ENCODE measurements at regions not wholly inside any gene's neighbourhood (a gene's known extent, or its start where the extent isn't known, plus 50 kb on each side); places are given as distances from the start of the nearest gene placed in this dataset.

- H3K36me3 ChIP-seq (ENCODE audit: control insufficient read depth, insufficient read depth, low read length), result no peaks in the 10 kb centered on the region
- no peaks in the 10 kb centered on the region; the same call in 1 of the 2 replicates for H3K27me3 ChIP-seq (replicated peaks; ENCODE audit: control insufficient read depth, insufficient read depth, low read length)
- TF ChIP-seq CTCF (IDR thresholded peaks at IDR 0.05; ENCODE audit: insufficient read depth, low read length, poor library complexity, severe bottlenecking), result no peak
- DNase-seq (ENCODE audit: extremely low read depth, insufficient read length), result no peak
- no peak overlapping the region for H3K4me3 ChIP-seq (replicated peaks; ENCODE audit: low read depth, low read length)
Measured at GRCh38 chr22:26916236-26916635, 258.8 kb downstream of the MIAT start.

GRCh38 chr22:26918226-26918625, 260.8 kb downstream of the MIAT start:
- H3K27me3 ChIP-seq (replicated peaks; ENCODE audit: control insufficient read depth, insufficient read depth, low read length), result no peaks in the 10 kb centered on the region
- H3K4me3 ChIP-seq (replicated peaks; ENCODE audit: low read depth, low read length), result no peak overlapping the region
- TF ChIP-seq CTCF (IDR thresholded peaks at IDR 0.05; ENCODE audit: insufficient read depth, low read length, poor library complexity, severe bottlenecking), result no peak
- DNase-seq (ENCODE audit: extremely low read depth, insufficient read length), result no peak
- no peaks in the 10 kb centered on the region for H3K36me3 ChIP-seq (ENCODE audit: control insufficient read depth, insufficient read depth, low read length)

GRCh38 chr22:26921726-26922125, 264.3 kb downstream of the MIAT start:
- no peaks in the 10 kb centered on the region for H3K27me3 ChIP-seq (replicated peaks; ENCODE audit: control insufficient read depth, insufficient read depth, low read length)
- H3K36me3 ChIP-seq (ENCODE audit: control insufficient read depth, insufficient read depth, low read length), result no peaks in the 10 kb centered on the region
- DNase-seq (ENCODE audit: extremely low read depth, insufficient read length), result no peak
- H3K4me3 ChIP-seq (replicated peaks; ENCODE audit: low read depth, low read length), result no peak overlapping the region
- TF ChIP-seq CTCF (IDR thresholded peaks at IDR 0.05; ENCODE audit: insufficient read depth, low read length, poor library complexity, severe bottlenecking), result no peak

GRCh38 chr22:26922806-26923205, 265.4 kb downstream of the MIAT start:
- H3K4me3 ChIP-seq (replicated peaks; ENCODE audit: low read depth, low read length), result no peak overlapping the region
- DNase-seq (ENCODE audit: extremely low read depth, insufficient read length), result no peak
- no peaks in the 10 kb centered on the region for H3K36me3 ChIP-seq (ENCODE audit: control insufficient read depth, insufficient read depth, low read length)
- no peak for TF ChIP-seq CTCF (IDR thresholded peaks at IDR 0.05; ENCODE audit: insufficient read depth, low read length, poor library complexity, severe bottlenecking)
- no peaks in the 10 kb centered on the region for H3K27me3 ChIP-seq (replicated peaks; ENCODE audit: control insufficient read depth, insufficient read depth, low read length)

- TF ChIP-seq CTCF (IDR thresholded peaks at IDR 0.05; ENCODE audit: insufficient read depth, low read length, poor library complexity, severe bottlenecking), result no peak
- no peak for DNase-seq (ENCODE audit: extremely low read depth, insufficient read length)
- no peaks in the 10 kb centered on the region for H3K36me3 ChIP-seq (ENCODE audit: control insufficient read depth, insufficient read depth, low read length)
- H3K27me3 ChIP-seq (replicated peaks; ENCODE audit: control insufficient read depth, insufficient read depth, low read length), result no peaks in the 10 kb centered on the region; the same call in 1 of the 2 replicates
- H3K4me3 ChIP-seq (replicated peaks; ENCODE audit: low read depth, low read length), result no peak overlapping the region
Measured at GRCh38 chr22:26923531-26923930, 266.1 kb downstream of the MIAT start.

GRCh38 chr22:26927821-26928220, 270.4 kb downstream of the MIAT start:
- no peak for DNase-seq (ENCODE audit: extremely low read depth, insufficient read length)

More at GRCh38 chr22:26927821-26928220, 270.4 kb downstream of the MIAT start:
- Histone ChIP-seq H3K27me3 (replicated peaks; ENCODE audit: control insufficient read depth, insufficient read depth, low read length) (no peaks in the 10 kb centered on the region; the same call in 1 of the 2 replicates), H3K4me3 (replicated peaks; ENCODE audit: low read depth, low read length) (no peak overlapping the region), H3K36me3 (ENCODE audit: control insufficient read depth, insufficient read depth, low read length) (no peaks in the 10 kb centered on the region)
- TF ChIP-seq CTCF (IDR thresholded peaks at IDR 0.05; ENCODE audit: insufficient read depth, low read length, poor library complexity, severe bottlenecking), result no peak

Measured in GM06990 (cell line).